ENCODE measurements at regions not wholly inside any gene's neighbourhood (a gene's known extent, or its start where the extent isn't known, plus 50 kb on each side); places are given as distances from the start of the nearest gene placed in this dataset.

GRCh38 chr10:129140921-129141885 is 325.8 kb upstream of the MGMT start:
- no peak for DNase-seq

DNA sequence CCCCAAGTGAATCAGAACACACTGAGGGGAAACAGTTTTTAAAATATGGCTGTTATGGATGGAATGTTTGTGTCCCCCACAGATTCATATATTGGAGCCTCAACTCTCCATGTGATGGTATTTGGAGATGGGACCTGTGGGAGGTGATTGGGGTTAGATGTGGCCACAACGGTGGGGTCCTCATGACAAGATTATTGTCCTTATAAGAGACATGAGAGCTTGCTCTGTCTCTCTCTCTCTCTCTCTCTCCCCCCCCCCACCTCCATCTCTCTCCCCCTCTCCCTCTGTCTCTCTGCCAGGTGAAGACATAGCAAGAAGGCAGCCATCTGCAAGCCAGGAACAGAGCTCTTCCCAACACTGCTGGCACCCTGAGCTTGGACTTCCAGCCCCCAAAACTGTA is 315.8 kb upstream of the MGMT start:
- no peak for DNase-seq

DNA sequence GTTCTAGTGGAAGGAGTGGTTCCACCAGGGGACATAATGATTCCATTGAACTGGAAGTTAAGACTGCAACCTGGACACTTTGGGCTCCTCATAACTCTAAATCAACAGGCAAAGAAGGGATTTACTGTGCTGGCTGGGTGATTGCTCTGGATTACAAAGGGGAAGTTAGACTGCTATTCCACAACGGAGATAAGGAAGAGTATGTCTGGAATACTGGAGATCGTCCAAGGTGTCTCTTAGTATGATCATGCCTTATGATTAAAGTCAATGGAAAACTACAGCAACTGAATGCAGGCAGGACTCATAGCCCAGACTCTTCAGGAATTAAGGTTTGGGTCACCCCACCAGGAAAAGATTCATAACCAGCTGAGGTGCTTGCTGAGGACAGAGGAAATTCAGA is 310.6 kb upstream of the MGMT start:
- DNase-seq = no peak

- no peak for DNase-seq
Measured at GRCh38 chr10:129157185-129157584, 309.9 kb upstream of the MGMT start.

GRCh38 chr10:129161150-129161549 is 305.9 kb upstream of the MGMT start:
- DNase-seq = peak; percentile 5

DNA sequence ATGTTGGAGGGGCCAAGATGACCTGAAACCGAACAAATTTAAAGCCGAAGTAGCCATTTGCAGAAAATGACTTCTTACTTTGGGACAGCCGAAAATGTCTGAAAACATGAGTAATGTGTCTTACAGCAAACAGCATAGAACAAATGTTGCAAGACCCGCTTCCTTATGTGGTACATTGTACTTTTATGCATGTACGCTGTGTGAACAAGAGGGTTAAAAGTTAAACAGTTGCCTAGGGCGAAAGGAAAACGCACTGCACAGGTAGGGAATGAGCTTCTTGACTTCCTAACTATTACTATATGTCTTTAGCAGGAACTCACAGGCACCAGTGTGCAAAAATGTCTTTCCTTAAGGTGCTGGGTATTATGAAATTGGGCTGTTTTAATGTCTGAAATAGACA is 303.5 kb upstream of the MGMT start:
- DNase-seq = no peak

DNA sequence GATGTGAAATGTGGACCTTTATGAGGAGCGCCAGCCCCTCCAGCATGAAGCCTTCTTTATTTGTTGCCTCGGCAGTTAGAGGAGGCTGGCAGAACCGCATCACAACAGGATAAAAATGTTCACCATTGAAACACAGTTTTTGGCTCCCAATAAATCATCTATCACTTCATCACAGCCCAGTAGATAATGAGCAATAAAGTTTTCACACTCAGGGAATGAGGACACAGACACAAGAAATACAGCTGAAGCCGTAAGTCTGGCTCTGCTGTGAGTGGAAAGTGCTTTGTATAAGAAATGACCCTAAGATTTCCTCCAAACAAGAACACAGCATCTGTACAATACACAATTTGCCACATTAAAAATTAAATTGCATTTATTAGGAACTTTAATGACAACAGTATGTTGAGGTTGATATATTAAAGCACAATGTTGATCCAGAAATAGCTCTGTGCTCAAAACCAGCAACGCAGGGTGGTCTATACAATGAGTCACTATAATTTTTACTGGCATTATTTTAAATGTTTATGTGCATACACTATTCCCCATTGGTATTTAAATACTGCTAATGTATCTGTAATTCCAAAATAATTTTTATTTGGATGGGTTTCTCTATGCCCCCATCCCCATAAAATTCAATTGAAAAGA is 301.8 kb upstream of the MGMT start:
- no peak for DNase-seq

- DNase-seq = no peak
Measured at GRCh38 chr10:129165770-129166169, 301.3 kb upstream of the MGMT start.

DNA sequence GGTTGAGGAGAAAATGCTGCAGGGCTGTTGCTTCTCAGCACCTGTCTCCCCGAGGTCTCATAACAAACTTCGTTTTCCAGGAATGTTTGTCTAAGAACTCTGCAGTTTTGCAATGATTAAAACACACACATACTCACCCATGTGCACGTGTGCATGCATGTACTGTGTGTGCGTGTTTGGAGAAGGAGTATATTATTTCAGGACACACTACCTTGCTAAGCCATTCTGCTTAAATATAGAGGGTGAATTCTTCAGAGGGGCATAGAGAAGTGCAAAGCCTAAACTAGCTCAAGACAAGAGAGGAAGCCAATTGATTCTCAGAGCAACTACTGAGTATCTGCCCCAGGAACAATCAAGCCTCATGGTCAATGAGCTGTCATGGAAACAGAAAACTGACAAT is 298.4 kb upstream of the MGMT start:
- DNase-seq = no peak

DNA sequence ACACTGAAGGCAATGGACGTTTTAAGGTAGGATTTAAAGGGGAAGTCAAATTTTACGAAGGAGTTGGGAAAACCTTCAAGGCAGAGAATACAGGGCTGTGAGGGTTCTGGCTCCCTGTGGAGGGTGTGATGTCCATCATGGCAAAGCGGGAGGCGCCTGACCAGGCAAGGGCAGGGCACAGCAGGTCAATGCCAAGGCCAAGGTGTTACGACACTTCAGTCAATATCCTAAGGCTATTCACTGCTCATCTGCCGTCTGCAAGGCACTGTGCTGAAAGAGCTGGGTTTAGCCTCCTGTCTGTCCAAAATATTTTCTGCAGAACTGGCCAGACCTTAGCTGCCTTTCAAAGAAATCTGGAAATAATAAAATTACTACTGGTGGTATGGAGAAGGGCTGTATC is 297.9 kb upstream of the MGMT start:
- DNase-seq = no peak

DNA sequence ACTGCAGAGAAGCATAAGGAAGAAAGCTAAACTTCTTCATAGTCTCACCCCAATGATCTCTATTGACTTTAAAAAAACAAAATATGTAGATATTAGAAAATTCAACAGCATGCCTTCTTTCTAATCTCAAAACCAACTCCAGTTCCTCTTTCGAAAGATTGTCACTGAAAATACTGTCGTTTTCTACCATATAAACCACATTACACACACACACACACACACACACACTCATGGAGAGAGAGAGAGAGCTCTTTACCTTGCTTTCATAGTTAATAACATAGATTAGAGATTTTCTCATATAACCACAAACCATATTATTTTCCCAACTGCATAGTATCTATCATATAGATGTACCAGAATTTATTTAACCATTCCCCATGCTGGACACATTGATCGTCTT is 296.2 kb upstream of the MGMT start:
- DNase-seq = no peak

DNA sequence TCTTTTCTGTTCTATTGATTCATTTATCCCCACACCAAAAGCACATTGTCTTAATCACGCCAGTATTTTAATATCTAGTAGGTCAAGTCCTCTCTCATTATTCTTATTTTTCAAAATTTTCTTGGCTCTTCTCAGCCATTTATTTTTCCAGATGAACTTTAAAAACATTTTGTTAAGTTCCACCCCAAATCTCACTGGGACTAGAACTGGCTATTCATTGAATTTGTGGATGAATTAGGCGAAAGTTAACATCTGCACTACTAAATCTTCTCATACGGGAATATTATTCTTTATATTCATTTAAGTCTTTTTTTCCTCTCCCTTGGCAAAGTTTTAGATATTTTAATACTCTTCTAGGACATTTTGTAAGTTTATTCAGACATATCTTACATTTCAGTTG is 295.2 kb upstream of the MGMT start:
- DNase-seq = no peak

- no peak for DNase-seq
Measured at GRCh38 chr10:129174232-129175014, 292.6 kb upstream of the MGMT start.

DNA sequence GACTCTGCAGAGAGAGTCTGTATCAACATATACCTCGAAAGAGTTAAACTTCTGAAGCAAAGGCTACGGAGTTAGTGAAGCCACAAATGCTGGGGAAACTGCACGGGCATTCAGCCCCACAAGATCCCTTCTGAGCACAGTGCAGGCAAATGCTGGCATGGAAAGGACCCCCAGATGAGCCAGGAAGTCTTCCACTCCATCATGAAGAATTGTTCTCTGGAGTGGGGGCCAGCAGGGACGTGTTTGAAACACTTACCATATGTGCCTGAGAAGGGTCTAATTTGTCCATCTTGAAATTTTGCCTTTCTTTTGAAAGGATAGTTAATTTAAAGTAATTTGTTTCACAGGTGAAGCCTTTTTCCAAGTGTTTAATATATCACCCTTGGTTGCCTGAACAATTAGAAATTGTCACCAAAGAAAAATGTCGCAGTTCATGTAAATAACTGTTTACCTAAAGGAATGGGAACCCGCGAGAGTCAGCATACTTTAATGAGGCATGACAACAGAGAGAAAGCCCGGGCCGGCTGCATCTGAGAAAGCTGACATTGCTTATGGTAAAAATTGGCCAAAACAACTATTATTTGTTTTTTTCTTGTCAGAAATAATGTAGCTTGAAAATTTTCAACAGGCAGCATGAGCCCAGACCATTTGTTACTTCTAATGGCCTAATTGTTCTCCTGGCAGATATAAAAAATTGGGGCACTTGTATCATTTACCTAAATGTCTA is 287.6 kb upstream of the MGMT start:
- DNase-seq = no peak

DNA sequence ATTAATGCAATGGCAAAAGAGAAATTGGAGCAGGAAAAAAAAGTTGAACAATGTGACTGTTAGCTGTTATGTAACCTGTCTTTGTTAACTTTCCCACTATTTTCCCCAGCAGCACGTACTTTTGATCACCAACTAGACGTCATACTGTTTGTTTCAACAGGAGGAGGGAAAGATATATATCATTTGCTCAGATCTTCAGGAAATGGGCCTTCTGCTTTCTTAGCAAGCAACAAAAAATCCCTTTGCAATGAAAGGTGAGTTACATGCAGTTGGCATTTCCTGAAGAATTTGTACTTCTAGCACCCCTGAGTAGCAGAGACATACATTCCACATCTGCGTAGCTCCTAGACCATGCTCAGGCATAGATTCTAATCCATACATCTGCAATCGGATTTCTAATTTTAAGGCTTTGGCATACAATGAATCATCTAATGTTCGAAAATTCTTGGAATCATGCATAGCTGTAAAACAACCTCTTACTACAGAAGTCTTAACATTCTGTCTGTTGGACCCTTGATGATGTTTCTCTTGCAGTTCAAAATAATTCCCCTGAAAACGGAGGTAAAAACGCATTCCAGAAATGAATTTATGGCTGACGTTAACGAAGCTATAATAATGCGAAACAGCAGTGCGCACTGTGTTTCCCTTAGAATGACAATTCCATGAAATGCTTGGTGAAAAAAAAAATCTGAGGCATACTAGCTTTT is 286.9 kb upstream of the MGMT start:
- no peak for DNase-seq

- DNase-seq = no peak
Measured at GRCh38 chr10:129184196-129184595, 282.8 kb upstream of the MGMT start.

GRCh38 chr10:129187331-129187730 is 279.7 kb upstream of the MGMT start:
- no peak for DNase-seq

GRCh38 chr10:129191797-129192196 is 275.2 kb upstream of the MGMT start:
- DNase-seq = no peak

DNA sequence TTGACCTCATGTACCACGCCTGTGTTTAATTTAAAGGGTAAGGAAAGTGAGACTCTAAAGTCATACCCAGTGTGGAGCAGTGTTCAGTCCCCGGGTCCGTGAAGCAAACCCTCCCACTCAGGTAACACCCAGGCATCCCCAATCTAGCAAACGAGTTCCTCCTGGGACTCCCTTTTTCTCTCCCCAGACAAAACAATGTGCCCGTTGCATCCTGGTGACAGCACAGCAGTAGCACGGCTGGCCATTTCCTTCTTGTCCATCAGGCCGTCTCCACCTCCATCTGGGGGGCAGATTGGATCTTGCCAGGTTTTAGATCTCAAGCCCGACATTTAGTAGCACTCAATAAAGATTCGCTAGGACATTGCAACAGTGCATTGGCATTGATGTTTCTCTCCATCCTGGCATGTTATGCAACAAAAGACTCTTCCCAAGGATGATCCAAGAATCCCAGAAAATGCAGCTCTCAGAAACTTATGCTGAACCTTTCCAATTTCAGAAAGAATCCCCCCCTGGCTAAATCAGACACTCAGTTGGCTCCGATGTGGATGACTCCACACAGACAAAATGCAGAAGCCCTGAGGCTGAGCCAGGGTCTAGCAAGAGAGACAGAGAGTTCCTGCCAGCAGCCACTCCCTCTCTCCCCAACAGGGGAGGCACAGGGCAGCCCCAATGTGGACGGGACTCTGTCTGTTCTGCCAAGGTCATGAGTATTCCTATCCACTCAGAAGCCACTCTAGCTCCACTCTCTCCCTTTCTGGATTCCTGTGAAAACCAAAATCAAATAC is 274.5 kb upstream of the MGMT start:
- no peak for DNase-seq

DNA sequence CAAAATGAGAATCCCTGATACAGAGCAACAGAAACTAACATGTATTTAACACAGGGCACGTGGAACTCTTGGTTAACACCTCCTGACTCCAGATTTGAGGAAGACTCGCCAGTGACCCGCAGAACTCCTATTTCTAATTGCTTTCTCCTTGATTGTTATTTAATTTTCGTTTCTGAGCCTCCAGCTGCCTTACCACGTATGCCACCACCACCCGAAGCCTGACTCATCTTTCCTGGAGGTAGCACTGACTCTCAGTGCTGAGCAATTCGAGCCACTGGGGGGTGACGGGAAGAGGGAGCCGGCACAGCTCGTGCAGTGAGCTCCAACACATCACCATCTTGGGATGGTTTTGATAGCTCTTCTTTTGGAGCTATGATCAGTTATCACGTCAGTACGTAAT is 273.9 kb upstream of the MGMT start:
- no peak for DNase-seq

DNA sequence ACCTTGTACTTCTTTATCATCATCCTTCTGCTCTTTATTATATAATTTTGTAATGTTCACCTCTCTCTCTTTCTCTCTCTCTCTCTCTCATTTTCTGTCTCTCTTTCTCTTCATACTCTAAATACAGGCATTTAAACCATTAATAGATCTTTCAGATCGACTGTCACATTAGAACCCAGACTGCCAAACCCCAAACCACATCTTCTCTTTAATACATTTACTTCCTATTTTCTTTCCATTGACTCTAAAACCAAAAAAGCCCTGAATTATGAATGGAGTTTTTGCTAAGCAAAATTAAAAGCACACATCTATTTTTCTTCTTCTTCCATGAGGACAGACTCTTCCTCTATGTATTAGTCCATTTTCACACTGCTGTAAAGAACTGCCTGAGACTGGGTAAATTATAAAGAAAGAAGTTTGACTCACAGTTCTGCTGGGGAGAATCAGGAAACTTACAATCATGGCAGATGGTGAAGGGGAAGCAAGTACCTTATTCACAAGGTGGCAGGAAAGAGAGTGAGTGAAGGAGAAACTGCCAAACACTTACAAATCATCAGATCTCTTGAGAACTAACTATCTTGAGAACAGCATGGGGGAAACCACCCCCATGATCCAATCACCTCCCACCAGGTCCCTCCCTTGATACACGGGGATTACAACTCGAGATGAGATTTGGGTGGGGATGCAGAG is 272.7 kb upstream of the MGMT start:
- DNase-seq = no peak

Data from stimulated activated CD4-positive, alpha-beta T cell treated with anti-CD3 and anti-CD28 coated beads, Interleukin-4, amount 100 ng/mL, for 1 hour (primary cell).